ENCODE measurements at regions not wholly inside any gene's neighbourhood (a gene's known extent, or its start where the extent isn't known, plus 50 kb on each side); places are given as distances from the start of the nearest gene placed in this dataset.

DNA sequence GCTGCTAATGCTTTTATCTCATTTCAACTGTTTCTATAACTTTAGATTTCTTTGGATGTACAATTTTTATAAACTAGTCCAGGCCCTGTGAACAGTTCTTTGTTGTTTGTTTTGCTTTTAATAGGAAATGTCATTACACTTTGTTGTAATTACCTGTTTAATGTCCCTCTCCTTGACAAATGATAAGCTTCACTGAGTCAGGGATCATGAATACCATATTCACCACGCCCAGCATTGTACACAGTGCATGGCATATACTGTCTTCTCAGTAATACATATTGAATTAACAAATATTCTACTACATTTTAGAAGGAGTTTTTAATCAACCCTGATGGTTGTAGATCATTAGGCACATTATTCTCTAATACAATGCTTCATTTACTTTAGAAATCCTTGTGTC, 1105.0 kb downstream of the MAT2B start:
- TF ChIP-seq, protein P1, sequence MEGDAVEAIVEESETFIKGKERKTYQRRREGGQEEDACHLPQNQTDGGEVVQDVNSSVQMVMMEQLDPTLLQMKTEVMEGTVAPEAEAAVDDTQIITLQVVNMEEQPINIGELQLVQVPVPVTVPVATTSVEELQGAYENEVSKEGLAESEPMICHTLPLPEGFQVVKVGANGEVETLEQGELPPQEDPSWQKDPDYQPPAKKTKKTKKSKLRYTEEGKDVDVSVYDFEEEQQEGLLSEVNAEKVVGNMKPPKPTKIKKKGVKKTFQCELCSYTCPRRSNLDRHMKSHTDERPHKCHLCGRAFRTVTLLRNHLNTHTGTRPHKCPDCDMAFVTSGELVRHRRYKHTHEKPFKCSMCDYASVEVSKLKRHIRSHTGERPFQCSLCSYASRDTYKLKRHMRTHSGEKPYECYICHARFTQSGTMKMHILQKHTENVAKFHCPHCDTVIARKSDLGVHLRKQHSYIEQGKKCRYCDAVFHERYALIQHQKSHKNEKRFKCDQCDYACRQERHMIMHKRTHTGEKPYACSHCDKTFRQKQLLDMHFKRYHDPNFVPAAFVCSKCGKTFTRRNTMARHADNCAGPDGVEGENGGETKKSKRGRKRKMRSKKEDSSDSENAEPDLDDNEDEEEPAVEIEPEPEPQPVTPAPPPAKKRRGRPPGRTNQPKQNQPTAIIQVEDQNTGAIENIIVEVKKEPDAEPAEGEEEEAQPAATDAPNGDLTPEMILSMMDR (IDR thresholded peaks at IDR 0.05; ENCODE audit: borderline replicate concordance, insufficient read depth, low read depth, low read length) = no peak

DNA sequence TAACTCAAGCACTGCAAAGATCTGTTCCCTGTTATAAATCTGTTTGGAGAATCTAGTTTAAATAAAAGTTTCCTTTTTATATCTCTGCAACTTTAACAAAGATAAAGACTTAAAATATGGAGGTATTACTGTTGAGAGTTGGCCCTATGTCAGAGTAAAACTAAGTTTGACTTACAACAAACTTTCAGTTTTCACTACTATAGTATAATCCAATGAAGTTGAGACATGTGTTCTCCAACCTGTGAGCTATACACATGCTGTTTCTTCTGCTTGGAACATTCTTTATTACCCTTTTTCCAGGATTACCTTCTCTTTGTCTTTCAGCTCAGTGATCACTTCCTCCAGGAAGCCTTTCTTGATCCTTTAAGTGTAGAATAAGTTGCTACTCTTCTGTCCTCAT, 1109.3 kb downstream of the MAT2B start:
- no peak overlapping the region for H3K4me3 ChIP-seq (ENCODE audit: low read depth, low read length)
- TF ChIP-seq, protein P1 (IDR thresholded peaks at IDR 0.05; ENCODE audit: borderline replicate concordance, insufficient read depth, low read depth, low read length) = no peak

More for the DNA sequence above, 1105.0 kb downstream of the MAT2B start:
- no peak overlapping the region for H3K4me3 ChIP-seq (ENCODE audit: low read depth, low read length)

DNA sequence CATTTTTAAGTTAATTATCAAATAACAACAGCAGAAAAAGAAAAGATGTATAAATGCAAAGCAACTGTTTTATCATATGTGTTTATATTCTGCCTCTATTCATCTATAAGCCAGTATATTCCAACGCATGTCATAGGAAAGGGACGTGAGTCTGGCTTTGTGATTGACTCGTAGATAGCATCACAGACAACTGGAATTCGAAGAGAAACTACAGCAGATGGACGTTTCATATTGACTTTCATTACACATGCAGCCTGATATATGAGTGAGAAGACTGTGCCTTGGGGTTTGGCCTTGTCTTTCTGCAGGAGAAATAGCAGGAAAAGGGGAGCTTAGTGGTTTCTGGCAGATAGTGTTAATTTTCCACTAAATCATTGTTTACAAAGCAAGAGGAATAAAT, 1111.9 kb downstream of the MAT2B start:
- no peak overlapping the region for H3K4me3 ChIP-seq (ENCODE audit: low read depth, low read length)
- TF ChIP-seq, protein P1 (IDR thresholded peaks at IDR 0.05; ENCODE audit: borderline replicate concordance, insufficient read depth, low read depth, low read length) = no peak

DNA sequence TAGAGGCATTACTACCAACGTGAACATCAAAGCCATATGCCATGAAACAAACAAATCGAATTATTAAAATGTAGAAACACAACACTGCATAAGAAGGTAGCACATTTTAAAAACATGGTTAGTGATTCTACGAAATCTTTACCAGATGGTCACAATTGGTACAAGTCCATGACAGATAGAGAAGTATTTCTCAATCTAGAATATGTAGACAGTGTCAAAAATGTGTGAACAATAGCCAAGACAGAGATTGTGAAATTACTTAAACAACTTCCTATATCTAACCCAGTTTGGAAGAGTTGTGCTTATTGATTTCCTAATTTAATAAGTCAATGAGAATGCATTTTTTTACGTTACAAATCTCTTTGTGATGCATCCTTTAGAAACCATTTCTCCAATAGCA, 1121.6 kb downstream of the MAT2B start:
- TF ChIP-seq, protein P1 (IDR thresholded peaks at IDR 0.05; ENCODE audit: borderline replicate concordance, insufficient read depth, low read depth, low read length) = no peak
- no peak overlapping the region for H3K4me3 ChIP-seq (ENCODE audit: low read depth, low read length)

DNA sequence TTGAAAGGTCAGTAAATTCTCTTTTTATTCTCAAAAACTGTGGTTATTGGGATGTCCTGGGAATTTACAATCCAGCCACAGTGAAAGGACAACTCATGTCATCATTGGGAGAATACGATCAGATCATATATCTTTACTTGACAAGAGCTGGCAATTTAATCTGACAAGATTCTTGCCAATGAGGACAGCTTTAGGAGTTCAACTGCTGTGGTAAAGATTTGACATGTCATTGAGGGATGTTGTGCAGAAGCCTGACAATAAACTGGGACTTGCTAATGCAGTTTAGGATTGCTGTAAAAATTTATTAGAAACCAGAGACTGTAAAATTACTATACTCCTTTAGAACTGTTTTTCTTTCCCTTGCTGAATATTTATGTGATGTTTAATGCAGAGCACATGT, 1131.0 kb downstream of the MAT2B start:
- TF ChIP-seq, protein P1 (IDR thresholded peaks at IDR 0.05; ENCODE audit: borderline replicate concordance, insufficient read depth, low read depth, low read length) = no peak
- no peak overlapping the region for H3K4me3 ChIP-seq (ENCODE audit: low read depth, low read length)

DNA sequence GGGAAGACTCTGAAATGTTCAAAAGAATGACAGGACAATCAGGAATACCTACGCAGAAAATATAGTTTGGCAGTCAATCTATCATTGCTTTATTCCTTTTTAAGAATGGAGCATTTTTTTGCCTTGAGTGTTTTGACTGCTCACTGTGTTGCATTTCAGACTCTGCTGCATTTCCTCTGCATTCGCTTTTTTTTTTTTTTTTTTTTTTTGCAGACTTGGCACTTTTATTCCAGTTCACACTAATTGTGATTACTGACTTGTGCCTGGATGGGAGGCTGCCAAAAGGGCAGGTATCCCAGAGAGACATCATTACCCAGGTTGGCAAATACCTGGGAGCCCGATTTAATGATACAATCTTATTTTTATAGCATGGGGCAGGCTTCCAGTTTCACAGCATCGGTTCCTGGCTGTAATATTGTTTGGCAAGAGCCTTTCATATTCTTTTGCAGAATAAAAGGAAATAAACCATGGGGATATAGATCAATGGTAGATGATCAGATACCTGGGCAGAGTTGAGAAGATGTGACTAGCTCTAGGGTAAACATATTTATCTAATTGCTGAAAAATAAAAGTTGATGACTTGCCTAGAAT, 1132.6 kb downstream of the MAT2B start:
- TF ChIP-seq, protein P1 (IDR thresholded peaks at IDR 0.05; ENCODE audit: borderline replicate concordance, insufficient read depth, low read depth, low read length) = no peak
- no peak overlapping the region for H3K4me3 ChIP-seq (ENCODE audit: low read depth, low read length)

DNA sequence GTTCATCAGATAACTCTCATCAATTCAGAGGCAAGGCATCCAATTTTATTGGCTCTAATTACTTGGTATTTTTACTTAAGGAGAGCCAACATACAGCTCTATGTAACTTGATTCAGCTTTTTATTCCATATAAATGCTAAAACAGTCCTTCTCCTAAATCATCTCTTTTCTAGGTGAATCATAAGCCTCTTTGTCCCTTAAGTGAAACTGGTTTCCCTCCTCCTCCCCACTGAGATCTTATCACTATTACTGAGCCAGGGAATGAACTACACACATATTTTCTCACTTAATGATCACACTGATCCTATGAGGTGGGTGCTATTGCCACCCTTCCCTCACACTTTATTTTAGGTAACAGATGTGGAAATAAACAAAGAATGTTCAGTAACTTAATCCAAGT, 1143.8 kb downstream of the MAT2B start:
- TF ChIP-seq, protein P1 (IDR thresholded peaks at IDR 0.05; ENCODE audit: borderline replicate concordance, insufficient read depth, low read depth, low read length) = no peak
- no peak overlapping the region for H3K4me3 ChIP-seq (ENCODE audit: low read depth, low read length)

Data from GM12875 (cell line).